OCI-LY7 (cell line): ENCODE measurements at regions not wholly inside any gene's neighbourhood (a gene's known extent, or its start where the extent isn't known, plus 50 kb on each side); places are given as distances from the start of the nearest gene placed in this dataset.

Source experiments
- BruUV-seq: library from RNA; stranded (reverse); fragments of 400-500 nt; replicated peaks from 2 replicates; lab custom pipeline; 2021; lab: Mats Ljungman, UMichigan
- CTCF ChIA-PET: fragments of 300-600 bp; sonication (Branson Sonifier 250); formaldehyde crosslinking; loops from one replicate; lab custom pipeline; 2022; ENCODE audit warnings: antibody characterized with exemption; ENCODE audit not compliant: unreplicated experiment; lab: Charles Lee
- POLR2A ChIA-PET: fragments of 300-600 bp; sonication (Branson Sonifier 250); formaldehyde crosslinking; loops from one replicate; lab custom pipeline; 2022; ENCODE audit warnings: antibody characterized with exemption; lab: Charles Lee
- DNase-seq: peaks from one replicate; pipeline ENCODE4 v3.0.0-alpha.2; 2015; ENCODE audit warnings: low spot score
- H2AFZ ChIP-seq: fragments of 200-600 bp; sonication (generic), shearing (Covaris generic); 2 replicates; pipeline ENCODE4 v1.6.1; 2014; ENCODE audit warnings: mild to moderate bottlenecking, antibody characterized with exemption, low read length, moderate library complexity
- H3K27ac ChIP-seq: fragments of 200-600 bp; sonication (generic); 2 replicates; pipeline ENCODE4 v1.5.1; 2014; ENCODE audit warnings: mixed run types, low read depth, mild to moderate bottlenecking, moderate library complexity, low read length, inconsistent platforms; ENCODE audit not compliant: poor library complexity, severe bottlenecking
- H3K36me3 ChIP-seq: fragments of 200-600 bp; sonication (generic); 2 replicates; pipeline ENCODE4 v1.6.1; 2014; ENCODE audit warnings: mild to moderate bottlenecking, antibody characterized with exemption, low read length, moderate library complexity, mixed read lengths; ENCODE audit not compliant: insufficient read depth
- H3K4me1 ChIP-seq: fragments of 200-600 bp; sonication (generic); 2 replicates; pipeline ENCODE4 v1.5.1; 2014; ENCODE audit warnings: mild to moderate bottlenecking, low read length; ENCODE audit not compliant: insufficient read depth, poor library complexity, severe bottlenecking
- H3K4me2 ChIP-seq: fragments of 200-600 bp; sonication (generic); 2 replicates; pipeline ENCODE4 v1.6.1; 2014; ENCODE audit warnings: mild to moderate bottlenecking, low read length
- H3K4me3 ChIP-seq: fragments of 200-600 bp; sonication (generic); 2 replicates; pipeline ENCODE4 v1.5.1; 2014; ENCODE audit warnings: mild to moderate bottlenecking, low read depth, low read length; ENCODE audit not compliant: poor library complexity, severe bottlenecking
- H3K79me2 ChIP-seq: fragments of 200-600 bp; sonication (generic); 2 replicates; pipeline ENCODE4 v1.6.1; 2016; ENCODE audit warnings: low read depth, mild to moderate bottlenecking, low read length, moderate library complexity, mixed read lengths; ENCODE audit not compliant: insufficient read depth
- H3K9me2 ChIP-seq: fragments of 200-600 bp; sonication (generic); 2 replicates; pipeline ENCODE4 v1.6.1; 2016; ENCODE audit warnings: mild to moderate bottlenecking, low read length, mixed read lengths; ENCODE audit not compliant: insufficient read depth
- H3K9me3 ChIP-seq: fragments of 200-600 bp; sonication (generic); 2 replicates; pipeline ENCODE4 v1.6.1; 2014; ENCODE audit warnings: mild to moderate bottlenecking, mixed run types, low read length, mixed read lengths
- H4K20me1 ChIP-seq: fragments of 200-600 bp; sonication (generic); 2 replicates; pipeline ENCODE4 v1.6.1; 2014; ENCODE audit warnings: mild to moderate bottlenecking, antibody characterized with exemption, low read length, moderate library complexity, mixed read lengths; ENCODE audit not compliant: insufficient read depth
- EZH2phosphoT487 ChIP-seq: fragments of 200-600 bp; sonication (generic); IDR thresholded peaks from 2 replicates; pipeline ENCODE4 v1.6.1; 2018; ENCODE audit warnings: low read depth, borderline replicate concordance, mild to moderate bottlenecking, mixed run types, antibody characterized with exemption, low read length, moderate library complexity, mixed read lengths
- intact Hi-C: fragments of 100-400 bp; cut with micrococcal nuclease; formaldehyde crosslinking; loops from one replicate; pipeline ENCODE4 v1.10.0; 2022; ENCODE audit not compliant: unreplicated experiment
- TF ChIP-seq, protein P1 (sequence below): fragments of 200-600 bp; sonication (generic); conservative IDR thresholded peaks from 2 replicates; pipeline ENCODE4 v1.5.1; 2014; ENCODE audit warnings: mild to moderate bottlenecking, antibody characterized with exemption, low read length, moderate library complexity, mixed read lengths

DNA sequence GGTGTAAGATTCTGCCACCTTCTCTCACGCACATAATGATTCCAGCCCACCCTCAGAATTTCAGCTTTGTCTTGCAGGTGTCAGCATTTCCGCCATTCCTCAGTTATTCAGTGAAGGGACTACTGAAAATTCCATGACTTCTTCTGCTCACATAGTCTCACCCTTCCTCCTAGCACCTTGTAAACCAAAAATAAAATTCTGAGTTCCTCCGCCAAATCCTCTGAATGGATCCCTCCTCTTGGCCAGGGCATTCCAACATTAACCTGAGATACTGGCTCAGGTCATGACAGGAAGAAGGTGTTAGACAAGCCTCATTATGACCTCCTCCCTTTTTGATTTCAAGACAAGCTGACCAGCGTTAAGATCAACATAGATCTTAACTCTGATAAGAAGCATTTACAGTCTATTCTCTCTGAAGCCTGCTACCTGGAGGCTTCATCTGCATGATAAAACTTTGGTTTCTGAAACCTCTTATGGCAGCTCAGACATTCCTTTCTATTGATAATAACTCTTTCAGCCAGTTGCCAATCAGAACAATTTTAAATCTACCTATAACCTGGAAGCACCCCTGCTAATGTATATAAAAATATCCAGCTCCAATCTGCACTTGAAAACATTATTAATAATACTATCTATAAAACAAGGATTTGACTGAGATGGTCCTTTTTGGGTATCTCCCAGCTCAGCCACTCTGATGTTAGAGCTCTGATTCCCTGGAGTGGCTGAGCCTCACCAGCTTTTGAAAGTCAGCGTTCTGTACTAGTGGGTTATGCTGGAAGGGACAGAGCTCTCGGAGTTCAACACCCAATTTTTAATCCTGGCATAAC, 136.4 kb upstream of the APCDD1 start:
- intact Hi-C loops = loop anchor here (10.0 kb wide), 1 partner anchor 343 kb away; no protein-coding TSS in a partner anchor
- TF ChIP-seq, protein P1, sequence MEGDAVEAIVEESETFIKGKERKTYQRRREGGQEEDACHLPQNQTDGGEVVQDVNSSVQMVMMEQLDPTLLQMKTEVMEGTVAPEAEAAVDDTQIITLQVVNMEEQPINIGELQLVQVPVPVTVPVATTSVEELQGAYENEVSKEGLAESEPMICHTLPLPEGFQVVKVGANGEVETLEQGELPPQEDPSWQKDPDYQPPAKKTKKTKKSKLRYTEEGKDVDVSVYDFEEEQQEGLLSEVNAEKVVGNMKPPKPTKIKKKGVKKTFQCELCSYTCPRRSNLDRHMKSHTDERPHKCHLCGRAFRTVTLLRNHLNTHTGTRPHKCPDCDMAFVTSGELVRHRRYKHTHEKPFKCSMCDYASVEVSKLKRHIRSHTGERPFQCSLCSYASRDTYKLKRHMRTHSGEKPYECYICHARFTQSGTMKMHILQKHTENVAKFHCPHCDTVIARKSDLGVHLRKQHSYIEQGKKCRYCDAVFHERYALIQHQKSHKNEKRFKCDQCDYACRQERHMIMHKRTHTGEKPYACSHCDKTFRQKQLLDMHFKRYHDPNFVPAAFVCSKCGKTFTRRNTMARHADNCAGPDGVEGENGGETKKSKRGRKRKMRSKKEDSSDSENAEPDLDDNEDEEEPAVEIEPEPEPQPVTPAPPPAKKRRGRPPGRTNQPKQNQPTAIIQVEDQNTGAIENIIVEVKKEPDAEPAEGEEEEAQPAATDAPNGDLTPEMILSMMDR = no peak
- no peak for TF ChIP-seq EZH2phosphoT487
- Histone ChIP-seq H3K4me1 (no peaks in the 10 kb centered on the region), H3K4me2 (no peak overlapping the region), H3K9me3 (no peaks in the 10 kb centered on the region), H3K36me3 (no peaks in the 10 kb centered on the region), H3K79me2 (no peaks in the 10 kb centered on the region), H3K4me3 (no peak overlapping the region), H3K9me2 (no peaks in the 10 kb centered on the region), H4K20me1 (no peaks in the 10 kb centered on the region), H3K27ac (no peak overlapping the region), H2AFZ (no peak overlapping the region)
- no peak for DNase-seq
- no TSS peak for BruUV-seq
- POLR2A ChIA-PET = no interaction called here
- CTCF ChIA-PET = no interaction called here

- no peak for DNase-seq
- Histone ChIP-seq H3K9me2 (no peaks in the 10 kb centered on the region), H2AFZ (no peak overlapping the region), H3K79me2 (no peaks in the 10 kb centered on the region), H3K4me3 (no peak overlapping the region), H3K9me3 (no peaks in the 10 kb centered on the region), H3K4me1 (no peaks in the 10 kb centered on the region), H3K4me2 (no peak overlapping the region), H3K27ac (no peak overlapping the region), H3K36me3 (no peaks in the 10 kb centered on the region), H4K20me1 (no peaks in the 10 kb centered on the region)
- no TSS peak for BruUV-seq
- TF ChIP-seq, protein P1 = no peak
- TF ChIP-seq EZH2phosphoT487 = no peak
- POLR2A ChIA-PET = no interaction called here
- intact Hi-C loops = loop anchor here (10.0 kb wide), 1 partner anchor 344 kb away; no protein-coding TSS in a partner anchor
- CTCF ChIA-PET = no interaction called here
Observed at GRCh38 chr18:10318691-10318970, 135.8 kb upstream of the APCDD1 start.

GRCh38 chr18:10319026-10319425, 135.4 kb upstream of the APCDD1 start:
- no peak for TF ChIP-seq EZH2phosphoT487
- TF ChIP-seq, protein P1 = no peak
- Histone ChIP-seq H4K20me1 (no peaks in the 10 kb centered on the region), H3K9me3 (no peaks in the 10 kb centered on the region), H3K36me3 (no peaks in the 10 kb centered on the region), H3K9me2 (no peaks in the 10 kb centered on the region), H3K4me3 (no peak overlapping the region), H3K4me2 (no peak overlapping the region), H2AFZ (no peak overlapping the region), H3K27ac (no peak overlapping the region), H3K79me2 (no peaks in the 10 kb centered on the region), H3K4me1 (no peaks in the 10 kb centered on the region)
- CTCF ChIA-PET = no interaction called here
- BruUV-seq = no TSS peak
- POLR2A ChIA-PET = no interaction called here
- no peak for DNase-seq
- intact Hi-C loops = loop anchor here (10.0 kb wide), 1 partner anchor 344 kb away; no protein-coding TSS in a partner anchor
